Esophagus squamous epithelium (tissue), 5 donors: ENCODE measurements at regions not wholly inside any gene's neighbourhood (a gene's known extent, or its start where the extent isn't known, plus 50 kb on each side); places are given as distances from the start of the nearest gene placed in this dataset.

Experiments used
- DNase-seq: peaks from one replicate; lab custom pipeline; 2025; lab: John Stamatoyannopoulos, UW
- H3K27ac ChIP-seq, 4 donors: fragments of 200-600 bp; sonication (generic); one replicate each; pipeline ENCODE4 v1.5.1; 2016 to 2019; ENCODE audit warnings: mild to moderate bottlenecking in 1 of 4
- H3K27me3 ChIP-seq, 4 donors: fragments of 200-600 bp; sonication (generic); 1 replicate in 3 of 4; 2 replicates in 1 of 4; pipeline versions ENCODE4 v1.5.1 to v1.6.0; 2017 to 2021; ENCODE audit warnings: antibody characterized with exemption in 1 of 4
- H3K36me3 ChIP-seq, 3 donors: fragments of 200-600 bp; sonication (generic); one replicate each; pipeline ENCODE4 v1.5.1; 2016 to 2019
- H3K4me1 ChIP-seq, 3 donors: fragments of 200-600 bp; sonication (generic); one replicate each; pipeline ENCODE4 v1.5.1; 2017 to 2019
- H3K4me3 ChIP-seq, 4 donors: fragments of 200-600 bp; sonication (generic); 1 replicate in 3 of 4; 2 replicates in 1 of 4; pipeline ENCODE4 v1.5.1; 2016 to 2019; ENCODE audit warnings: mild to moderate bottlenecking in 2 of 4, moderate library complexity in 1 of 4
- H3K9me3 ChIP-seq, 3 donors: fragments of 200-600 bp; sonication (generic); one replicate each; pipeline ENCODE4 v1.5.1; 2016 to 2019
- CTCF ChIP-seq, 6 experiments: fragments of 450-650 bp in 4 of 6; fragments of 200-600 bp in 2 of 6; sonication (generic) in 2 of 6; IDR thresholded peaks; one replicate each; pipeline ENCODE4 v1.5.1; 2016 to 2019; ENCODE audit warnings: antibody characterized with exemption in 6 of 6, mild to moderate bottlenecking in 4 of 6, moderate library complexity in 4 of 6
- POLR2A ChIP-seq, 4 donors: fragments of 450-650 bp; IDR thresholded peaks; one replicate each; pipeline ENCODE4 v1.6.1; 2017; ENCODE audit warnings: antibody characterized with exemption in 4 of 4, mild to moderate bottlenecking in 4 of 4, moderate library complexity in 3 of 4
- WGBS, 2 donors: methylation state at CpG; one replicate each; pipeline ENCODE4 v1.1.5; 2018; 5-methylcytosine and 5-hydroxymethylcytosine counted together
- intact Hi-C: fragments of 100-400 bp; cut with DNase I; formaldehyde crosslinking; loops from one replicate; pipeline ENCODE4 v1.15.0; 2022
- donor health status: DM: yes; HTN: yes; CAD: no.

- no peak for DNase-seq
- Histone ChIP-seq H3K4me1 (no peaks in the 10 kb centered on the region), H3K27ac (no peak overlapping the region), H3K36me3 (no peaks in the 10 kb centered on the region), H3K9me3 (no peaks in the 10 kb centered on the region), H3K4me3 (no peak overlapping the region), H3K27me3 (no peaks in the 10 kb centered on the region)
- WGBS, 2 donors: 41 to 48% methylated on average over 5 of the region's 5 CpGs
- intact Hi-C loops: no loop called here
- TF ChIP-seq CTCF (IDR thresholded peaks at IDR 0.05) (no peak), POLR2A (IDR thresholded peaks at IDR 0.05) (no peak)
Observed at GRCh38 chr5:163645421-163646416, 140.3 kb downstream of the MAT2B start.

GRCh38 chr5:163649514-163649913, 144.1 kb downstream of the MAT2B start:
- Histone ChIP-seq H3K4me1 (no peaks in the 10 kb centered on the region), H3K36me3 (no peaks in the 10 kb centered on the region), H3K4me3 (no peak overlapping the region), H3K27ac (no peak overlapping the region), H3K9me3 (peaks cover 0 to 11% (median 0%) of the 10 kb centered on the region in 3 donors), H3K27me3 (no peaks in the 10 kb centered on the region)
- 67 to 68% methylated on average over 2 of the region's 2 CpGs for WGBS, 2 donors
- TF ChIP-seq POLR2A (IDR thresholded peaks at IDR 0.05) (no peak), CTCF (IDR thresholded peaks at IDR 0.05) (no peak)
- intact Hi-C loops: no loop called here
- no peak for DNase-seq

- Histone ChIP-seq H3K9me3 (peaks cover 0 to 11% (median 0%) of the 10 kb centered on the region in 3 donors), H3K4me1 (no peaks in the 10 kb centered on the region), H3K27me3 (no peaks in the 10 kb centered on the region), H3K27ac (no peak overlapping the region), H3K4me3 (no peak overlapping the region), H3K36me3 (no peaks in the 10 kb centered on the region)
- 86 to 92% methylated on average over 1 of the region's 1 CpG for WGBS, 2 donors
- TF ChIP-seq POLR2A (IDR thresholded peaks at IDR 0.05): no peak
- no peak for TF ChIP-seq CTCF (IDR thresholded peaks at IDR 0.05)
- no peak for DNase-seq
- intact Hi-C loops: no loop called here
Observed at GRCh38 chr5:163653526-163653925, 148.1 kb downstream of the MAT2B start.

- intact Hi-C loops: no loop called here
- H3K27me3 ChIP-seq: no peaks in the 10 kb centered on the region
- no peaks in the 10 kb centered on the region for H3K36me3 ChIP-seq
- H3K4me1 ChIP-seq: no peaks in the 10 kb centered on the region
- TF ChIP-seq POLR2A (IDR thresholded peaks at IDR 0.05) (no peak), CTCF (IDR thresholded peaks at IDR 0.05) (no peak)
- no peak overlapping the region for H3K4me3 ChIP-seq
- H3K9me3 ChIP-seq: peaks cover 0 to 5% (median 0%) of the 10 kb centered on the region in 3 donors
- 62 to 68% methylated on average over 7 of the region's 7 CpGs for WGBS, 2 donors
- DNase-seq: no peak
- H3K27ac ChIP-seq: no peak overlapping the region
Observed at GRCh38 chr5:163658702-163659567, 153.5 kb downstream of the MAT2B start.

- no peak overlapping the region for H3K27ac ChIP-seq
- H3K4me1 ChIP-seq: no peaks in the 10 kb centered on the region
- no peak overlapping the region for H3K4me3 ChIP-seq
- TF ChIP-seq POLR2A (IDR thresholded peaks at IDR 0.05) (no peak), CTCF (IDR thresholded peaks at IDR 0.05) (no peak)
- H3K9me3 ChIP-seq: no peaks in the 10 kb centered on the region
- intact Hi-C loops: no loop called here
- 40 to 49% methylated on average over 3 of the region's 3 CpGs for WGBS, 2 donors
- no peaks in the 10 kb centered on the region for H3K36me3 ChIP-seq
- H3K27me3 ChIP-seq: no peaks in the 10 kb centered on the region
- no peak for DNase-seq
Observed at GRCh38 chr5:163659568-163659902, 154.1 kb downstream of the MAT2B start.
